HEK293 (cell line): ENCODE measurements at regions not wholly inside any gene's neighbourhood (a gene's known extent, or its start where the extent isn't known, plus 50 kb on each side); places are given as distances from the start of the nearest gene placed in this dataset.

ENCODE experiments used
- CTCF ChIA-PET: fragments of 350-600 bp; formaldehyde crosslinking; extraction: SDS; loops from one replicate; lab custom pipeline; 2021; ENCODE audit warnings: antibody characterized with exemption; lab: Yijun Ruan, JAX
- POLR2A ChIA-PET: fragments of 300-600 bp; formaldehyde crosslinking; extraction: SDS; loops from one replicate; lab custom pipeline; 2020; ENCODE audit warnings: antibody characterized with exemption, inconsistent platforms; lab: Yijun Ruan, JAX
- H3K27ac ChIP-seq: fragments of 200-500 bp; sonication (Bioruptor generic); 2 replicates; pipeline ENCODE4 v1.5.1; 2014; ENCODE audit warnings: low read depth, low read length, control low read depth, inconsistent platforms; ENCODE audit errors: extremely low read depth
- H3K36me3 ChIP-seq, 2 experiments: fragments of 200-500 bp in 1 of 2; sonication (Bioruptor generic) in 1 of 2; 1 replicate in 1 of 2; 2 replicates in 1 of 2; pipeline ENCODE4 v1.5.1; 2014 to 2017; ENCODE audit warnings: inconsistent platforms in 2 of 2, low read length in 2 of 2; ENCODE audit not compliant: control insufficient read depth in 2 of 2, insufficient read depth in 1 of 2
- H3K4me1 ChIP-seq: fragments of 200-500 bp; sonication (Bioruptor generic); 2 replicates; pipeline ENCODE4 v1.5.1; 2014; ENCODE audit warnings: mild to moderate bottlenecking, low read length, inconsistent platforms; ENCODE audit not compliant: control insufficient read depth, insufficient read depth
- H3K4me3 ChIP-seq: 2 replicates; pipeline ENCODE4 v1.5.1; 2011; ENCODE audit warnings: low read depth, mild to moderate bottlenecking, control low read depth, low read length, moderate library complexity
- H3K9me3 ChIP-seq: fragments of 200-500 bp; sonication (Bioruptor generic); 2 replicates; pipeline ENCODE4 v1.5.1; 2014; ENCODE audit warnings: low read depth, low read length, inconsistent platforms; ENCODE audit not compliant: control insufficient read depth, insufficient read depth
- BCL11A ChIP-seq: fragments of 450-650 bp; formaldehyde crosslinking; IDR thresholded peaks from 2 replicates; pipeline ENCODE4 v1.5.1; 2016; ENCODE audit warnings: low read depth, missing biosample characterization, missing genetic modification characterization
- EGR2 ChIP-seq: fragments of 450-650 bp; formaldehyde crosslinking; IDR thresholded peaks from 2 replicates; pipeline ENCODE4 v1.5.1; 2016; ENCODE audit warnings: low read depth, missing biosample characterization, missing genetic modification characterization
- HOXD13 ChIP-seq: sonication (generic); formaldehyde crosslinking; IDR thresholded peaks from 2 replicates; pipeline ENCODE4 v1.8.0; 2022; ENCODE audit warnings: missing genetic modification reagents, borderline replicate concordance
- OVOL3 ChIP-seq: fragments of 450-650 bp; formaldehyde crosslinking; IDR thresholded peaks from 2 replicates; pipeline ENCODE4 v1.5.1; 2016; ENCODE audit warnings: missing biosample characterization, missing genetic modification characterization
- SCRT2 ChIP-seq: fragments of 450-650 bp; formaldehyde crosslinking; IDR thresholded peaks from 2 replicates; pipeline ENCODE4 v1.5.1; 2016; ENCODE audit warnings: missing biosample characterization, missing genetic modification characterization
- YY2 ChIP-seq: fragments of 450-650 bp; formaldehyde crosslinking; IDR thresholded peaks from 2 replicates; pipeline ENCODE4 v1.5.1; 2016; ENCODE audit warnings: missing biosample characterization, missing genetic modification characterization
- ZFP3 ChIP-seq: fragments of 450-650 bp; formaldehyde crosslinking; IDR thresholded peaks from 2 replicates; pipeline ENCODE4 v1.5.1; 2016; ENCODE audit warnings: low read depth, missing biosample characterization, missing genetic modification characterization
- ZNF112 ChIP-seq: fragments of 450-650 bp; formaldehyde crosslinking; IDR thresholded peaks from 2 replicates; pipeline ENCODE4 v1.5.0; 2017; ENCODE audit warnings: missing biosample characterization, missing genetic modification characterization
- ZNF140 ChIP-seq: fragments of 450-650 bp; formaldehyde crosslinking; IDR thresholded peaks from 2 replicates; pipeline ENCODE4 v1.5.1; 2016; ENCODE audit warnings: missing biosample characterization, missing genetic modification characterization
- ZNF202 ChIP-seq: fragments of 450-650 bp; formaldehyde crosslinking; IDR thresholded peaks from 2 replicates; pipeline ENCODE4 v1.5.1; 2016; ENCODE audit warnings: missing biosample characterization, missing genetic modification characterization, borderline replicate concordance
- ZNF239 ChIP-seq: fragments of 450-650 bp; formaldehyde crosslinking; IDR thresholded peaks from 2 replicates; pipeline ENCODE4 v1.5.1; 2016; ENCODE audit warnings: missing biosample characterization, missing genetic modification characterization
- ZNF292 ChIP-seq: fragments of 450-650 bp; formaldehyde crosslinking; IDR thresholded peaks from 2 replicates; pipeline ENCODE4 v1.5.1; 2016; ENCODE audit warnings: low read depth, missing biosample characterization, missing genetic modification characterization, borderline replicate concordance
- ZNF416 ChIP-seq: fragments of 450-650 bp; formaldehyde crosslinking; IDR thresholded peaks from 2 replicates; pipeline ENCODE4 v1.5.1; 2016; ENCODE audit warnings: missing biosample characterization, missing genetic modification characterization
- ZNF585B ChIP-seq: fragments of 450-650 bp; formaldehyde crosslinking; IDR thresholded peaks from 2 replicates; pipeline ENCODE4 v1.5.1; 2016; ENCODE audit warnings: missing biosample characterization, missing genetic modification characterization
- ZNF623 ChIP-seq: fragments of 450-650 bp; formaldehyde crosslinking; IDR thresholded peaks from 2 replicates; pipeline ENCODE4 v1.5.1; 2016; ENCODE audit warnings: missing biosample characterization, missing genetic modification characterization
- ZNF701 ChIP-seq: fragments of 450-650 bp; formaldehyde crosslinking; IDR thresholded peaks from 2 replicates; pipeline ENCODE4 v1.5.1; 2016; ENCODE audit warnings: missing biosample characterization, missing genetic modification characterization
- ZNF843 ChIP-seq: fragments of 450-650 bp; formaldehyde crosslinking; IDR thresholded peaks from 2 replicates; pipeline ENCODE4 v1.5.1; 2016; ENCODE audit warnings: missing biosample characterization, missing genetic modification characterization
- ZSCAN16 ChIP-seq: fragments of 450-650 bp; formaldehyde crosslinking; IDR thresholded peaks from 2 replicates; pipeline ENCODE4 v1.5.1; 2016; ENCODE audit warnings: missing biosample characterization, missing genetic modification characterization
- TF ChIP-seq, protein P1 (sequence below): fragments of 450-650 bp; formaldehyde crosslinking; IDR thresholded peaks from 2 replicates; pipeline ENCODE4 v1.5.1; 2016; ENCODE audit warnings: missing biosample characterization, missing genetic modification characterization, borderline replicate concordance
- TF ChIP-seq, protein P2 (sequence below): fragments of 450-650 bp; formaldehyde crosslinking; IDR thresholded peaks from 2 replicates; pipeline ENCODE4 v1.5.1; 2016; ENCODE audit warnings: missing biosample characterization, missing genetic modification characterization
- TF ChIP-seq, protein P3 (sequence below): fragments of 450-650 bp; formaldehyde crosslinking; IDR thresholded peaks from 2 replicates; pipeline ENCODE4 v1.5.1; 2017; ENCODE audit warnings: missing biosample characterization, missing genetic modification characterization

DNA sequence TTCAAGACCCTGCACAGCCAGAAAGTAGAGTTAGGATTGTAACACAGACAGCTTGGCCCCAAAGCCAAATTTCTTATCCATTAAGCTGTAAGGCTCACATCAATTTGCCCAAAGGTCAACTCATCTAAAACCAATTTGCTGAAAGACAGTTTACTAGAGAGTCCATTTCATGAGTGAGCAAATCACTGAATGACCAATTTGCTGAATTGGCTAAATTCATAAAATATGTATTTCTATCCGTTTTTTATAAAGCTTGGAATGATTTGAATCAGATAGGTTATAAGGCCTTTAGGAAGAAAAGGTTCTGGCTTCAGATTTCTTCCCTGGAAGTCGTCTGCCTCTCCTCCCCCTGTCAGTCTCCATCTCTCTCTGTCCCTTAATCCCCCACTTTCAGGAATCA lies 168.1 kb downstream of the FCRL5 start:
- TF ChIP-seq ZNF202: no peak
- TF ChIP-seq ZFP3: no peak
- TF ChIP-seq ZNF585B: no peak
- TF ChIP-seq, protein P1, sequence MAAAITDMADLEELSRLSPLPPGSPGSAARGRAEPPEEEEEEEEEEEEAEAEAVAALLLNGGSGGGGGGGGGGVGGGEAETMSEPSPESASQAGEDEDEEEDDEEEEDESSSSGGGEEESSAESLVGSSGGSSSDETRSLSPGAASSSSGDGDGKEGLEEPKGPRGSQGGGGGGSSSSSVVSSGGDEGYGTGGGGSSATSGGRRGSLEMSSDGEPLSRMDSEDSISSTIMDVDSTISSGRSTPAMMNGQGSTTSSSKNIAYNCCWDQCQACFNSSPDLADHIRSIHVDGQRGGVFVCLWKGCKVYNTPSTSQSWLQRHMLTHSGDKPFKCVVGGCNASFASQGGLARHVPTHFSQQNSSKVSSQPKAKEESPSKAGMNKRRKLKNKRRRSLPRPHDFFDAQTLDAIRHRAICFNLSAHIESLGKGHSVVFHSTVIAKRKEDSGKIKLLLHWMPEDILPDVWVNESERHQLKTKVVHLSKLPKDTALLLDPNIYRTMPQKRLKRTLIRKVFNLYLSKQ (tag by site-specific recombination): no peak
- no peak for TF ChIP-seq ZNF239 (tag by site-specific recombination)
- no peak for TF ChIP-seq ZNF416 (tag by site-specific recombination)
- no peak for TF ChIP-seq ZNF843
- TF ChIP-seq YY2 (tag by site-specific recombination): no peak
- TF ChIP-seq ZNF112 (tag by site-specific recombination): no peak
- TF ChIP-seq ZSCAN16 (tag by site-specific recombination): no peak
- CTCF ChIA-PET: no interaction called here
- H3K36me3 ChIP-seq: no peaks in the 10 kb centered on the region

DNA sequence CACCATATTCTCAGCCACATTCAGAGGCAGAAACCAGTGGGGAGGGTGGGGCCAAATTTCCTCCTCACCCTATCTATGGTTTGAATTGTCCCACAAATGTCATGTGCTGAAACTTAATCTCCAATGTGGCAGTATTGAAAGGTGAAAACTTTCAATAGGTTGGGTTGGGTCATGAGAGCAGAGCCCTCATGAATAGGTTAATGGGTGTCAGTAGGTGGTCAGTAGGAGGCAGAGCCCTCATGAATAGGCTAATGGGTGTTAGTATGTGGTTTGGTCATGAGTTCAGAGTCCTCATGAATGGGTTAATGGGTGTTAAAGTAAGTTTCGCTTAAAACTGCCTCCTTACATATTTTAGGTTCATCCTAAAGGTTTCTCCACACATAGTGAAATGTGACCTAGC lies 170.0 kb downstream of the FCRL5 start:
- POLR2A ChIA-PET: no interaction called here
- Histone ChIP-seq H3K9me3 (no peaks in the 10 kb centered on the region), H3K36me3 (no peaks in the 10 kb centered on the region), H3K4me1 (no peaks in the 10 kb centered on the region; the same call in 1 of the 2 replicates), H3K27ac (no peak overlapping the region)
- TF ChIP-seq OVOL3 (no peak), BCL11A (no peak), EGR2 (peak; percentile 37; the same call in 1 of the 2 replicates)
- TF ChIP-seq, all 188 proteins: peak for 1
- H3K4me3 ChIP-seq: no peak overlapping the region
- CTCF ChIA-PET: interaction anchor here (0.9 kb wide), 1 partner anchor 123 kb away, joined by 4 read pairs; no protein-coding TSS in a partner anchor

More for the DNA sequence above, 168.1 kb downstream of the FCRL5 start:
- H3K27ac ChIP-seq: no peak overlapping the region
- POLR2A ChIA-PET: no interaction called here
- H3K4me1 ChIP-seq: no peaks in the 10 kb centered on the region; the same call in 1 of the 2 replicates
- H3K4me3 ChIP-seq: no peak overlapping the region
- H3K9me3 ChIP-seq: no peaks in the 10 kb centered on the region

DNA sequence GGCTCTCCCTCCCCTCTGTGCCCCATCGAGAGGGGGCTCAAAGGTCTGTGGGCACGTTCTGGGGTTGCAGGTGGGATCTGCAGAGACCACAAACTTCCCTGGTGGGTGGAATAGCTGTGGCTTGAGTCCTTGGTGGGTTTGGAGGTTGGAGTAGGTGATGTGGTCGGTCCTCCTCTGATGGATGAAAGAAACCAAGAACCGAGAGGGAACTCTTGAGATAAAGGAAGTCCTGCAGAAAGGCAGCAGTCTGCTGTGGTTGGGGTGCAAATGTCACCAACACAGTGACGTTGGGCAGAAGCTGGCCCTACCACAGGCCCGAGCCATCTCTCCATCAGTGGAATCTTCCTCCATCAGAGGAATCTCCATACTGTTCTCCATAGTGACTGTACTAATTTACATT lies 171.8 kb downstream of the FCRL5 start:
- TF ChIP-seq HOXD13 (CRISPR knock-in tag) (no peak), ZNF292 (tag by site-specific recombination) (no peak), ZNF140 (tag by site-specific recombination) (no peak), SCRT2 (tag by site-specific recombination) (no peak), ZNF623 (no peak), ZNF701 (tag by site-specific recombination) (no peak)
- TF ChIP-seq, protein P2, sequence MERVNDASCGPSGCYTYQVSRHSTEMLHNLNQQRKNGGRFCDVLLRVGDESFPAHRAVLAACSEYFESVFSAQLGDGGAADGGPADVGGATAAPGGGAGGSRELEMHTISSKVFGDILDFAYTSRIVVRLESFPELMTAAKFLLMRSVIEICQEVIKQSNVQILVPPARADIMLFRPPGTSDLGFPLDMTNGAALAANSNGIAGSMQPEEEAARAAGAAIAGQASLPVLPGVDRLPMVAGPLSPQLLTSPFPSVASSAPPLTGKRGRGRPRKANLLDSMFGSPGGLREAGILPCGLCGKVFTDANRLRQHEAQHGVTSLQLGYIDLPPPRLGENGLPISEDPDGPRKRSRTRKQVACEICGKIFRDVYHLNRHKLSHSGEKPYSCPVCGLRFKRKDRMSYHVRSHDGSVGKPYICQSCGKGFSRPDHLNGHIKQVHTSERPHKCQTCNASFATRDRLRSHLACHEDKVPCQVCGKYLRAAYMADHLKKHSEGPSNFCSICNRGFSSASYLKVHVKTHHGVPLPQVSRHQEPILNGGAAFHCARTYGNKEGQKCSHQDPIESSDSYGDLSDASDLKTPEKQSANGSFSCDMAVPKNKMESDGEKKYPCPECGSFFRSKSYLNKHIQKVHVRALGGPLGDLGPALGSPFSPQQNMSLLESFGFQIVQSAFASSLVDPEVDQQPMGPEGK (tag by site-specific recombination): no peak
- TF ChIP-seq, protein P3, sequence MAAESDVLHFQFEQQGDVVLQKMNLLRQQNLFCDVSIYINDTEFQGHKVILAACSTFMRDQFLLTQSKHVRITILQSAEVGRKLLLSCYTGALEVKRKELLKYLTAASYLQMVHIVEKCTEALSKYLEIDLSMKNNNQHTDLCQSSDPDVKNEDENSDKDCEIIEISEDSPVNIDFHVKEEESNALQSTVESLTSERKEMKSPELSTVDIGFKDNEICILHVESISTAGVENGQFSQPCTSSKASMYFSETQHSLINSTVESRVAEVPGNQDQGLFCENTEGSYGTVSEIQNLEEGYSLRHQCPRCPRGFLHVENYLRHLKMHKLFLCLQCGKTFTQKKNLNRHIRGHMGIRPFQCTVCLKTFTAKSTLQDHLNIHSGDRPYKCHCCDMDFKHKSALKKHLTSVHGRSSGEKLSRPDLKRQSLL (tag by site-specific recombination): no peak
- H3K36me3 ChIP-seq: no peaks in the 10 kb centered on the region
- H3K4me3 ChIP-seq: no peak overlapping the region
- H3K27ac ChIP-seq: no peak overlapping the region
- H3K4me1 ChIP-seq: no peaks in the 10 kb centered on the region; the same call in 1 of the 2 replicates
- ChIA-PET CTCF (interaction anchor here (0.5 to 2.4 kb wide), 3 partner anchors 109 to 1759 kb away, joined by 3 to 10 read pairs (median 5); no protein-coding TSS in a partner anchor), POLR2A (no interaction called here)
- H3K9me3 ChIP-seq: no peaks in the 10 kb centered on the region
